Esophagus muscularis mucosa (tissue), 4 donors: ENCODE measurements at regions not wholly inside any gene's neighbourhood (a gene's known extent, or its start where the extent isn't known, plus 50 kb on each side); places are given as distances from the start of the nearest gene placed in this dataset.

Experiments
- DNase-seq: peaks from one replicate; pipeline ENCODE4 v3.0.0-alpha.2; 2017; ENCODE audit errors: extremely low spot score
- H3K27ac ChIP-seq, 4 donors: fragments of 200-600 bp; sonication (generic); replicated peaks in 1 of 4; 1 replicate in 3 of 4; 2 replicates in 1 of 4; pipeline ENCODE4 v1.5.1; 2016 to 2019; ENCODE audit warnings: mild to moderate bottlenecking in 1 of 4
- H3K27me3 ChIP-seq, 4 donors: fragments of 200-600 bp; sonication (generic); one replicate each; pipeline versions ENCODE4 v1.5.1 to v1.6.0; 2016 to 2019
- H3K36me3 ChIP-seq, 4 donors: fragments of 200-600 bp; sonication (generic); one replicate each; pipeline ENCODE4 v1.5.1; 2016 to 2019
- H3K4me1 ChIP-seq, 4 donors: fragments of 200-600 bp; sonication (generic); one replicate each; pipeline ENCODE4 v1.5.1; 2016 to 2019
- H3K4me3 ChIP-seq, 4 donors: fragments of 200-600 bp; sonication (generic); 1 replicate in 2 of 4; 2 replicates in 2 of 4; pipeline ENCODE4 v1.5.1; 2016 to 2019; ENCODE audit warnings: mild to moderate bottlenecking in 4 of 4, moderate library complexity in 1 of 4
- H3K9me3 ChIP-seq, 4 donors: fragments of 200-600 bp; sonication (generic); 1 replicate in 3 of 4; 2 replicates in 1 of 4; pipeline ENCODE4 v1.5.1; 2016 to 2019
- CTCF ChIP-seq, 3 experiments: fragments of 200-600 bp in 2 of 3; fragments of 450-650 bp in 1 of 3; sonication (generic) in 2 of 3; IDR thresholded peaks; one replicate each; pipeline ENCODE4 v1.5.1; 2017 to 2019; ENCODE audit warnings: antibody characterized with exemption in 3 of 3, mild to moderate bottlenecking in 2 of 3, moderate library complexity in 1 of 3
- EP300 ChIP-seq: sonication (generic); formaldehyde crosslinking; IDR thresholded peaks from one replicate; pipeline ENCODE4 v1.6.1; 2017; ENCODE audit warnings: antibody characterized with exemption
- POLR2A ChIP-seq: fragments of 450-650 bp; IDR thresholded peaks from one replicate; pipeline ENCODE4 v1.6.1; 2017; ENCODE audit warnings: antibody characterized with exemption, moderate library complexity, mild to moderate bottlenecking, low read depth
- POLR2AphosphoS5 ChIP-seq, 2 donors: sonication (generic); formaldehyde crosslinking; IDR thresholded peaks; one replicate each; pipeline ENCODE4 v1.6.1; 2017; ENCODE audit warnings: antibody characterized with exemption in 2 of 2
- WGBS: methylation state at CpG from one replicate; pipeline ENCODE4 v1.1.5; 2018; 5-methylcytosine and 5-hydroxymethylcytosine counted together
- intact Hi-C: fragments of 100-400 bp; cut with DNase I; formaldehyde crosslinking; loops from one replicate; pipeline ENCODE4 v1.15.1; 2023

- no peaks in the 10 kb centered on the region for H3K9me3 ChIP-seq
- no peaks in the 10 kb centered on the region for H3K36me3 ChIP-seq
- WGBS: 93% methylated on average over 2 of the region's 2 CpGs
- H3K27ac ChIP-seq: no peak overlapping the region
- no peak for TF ChIP-seq EP300
- no peak for TF ChIP-seq POLR2AphosphoS5 (IDR thresholded peaks at IDR 0.05)
- TF ChIP-seq CTCF (IDR thresholded peaks at IDR 0.05): no peak
- no peak for TF ChIP-seq POLR2A
- H3K27me3 ChIP-seq: peaks cover 0 to 65% (median 26%) of the 10 kb centered on the region in 4 donors
- H3K4me1 ChIP-seq: peaks cover 2 to 19% (median 16%) of the 10 kb centered on the region in 4 donors
- intact Hi-C loops: no loop called here
- DNase-seq: no peak
- H3K4me3 ChIP-seq: no peak overlapping the region
Observed at GRCh38 chr2:16010951-16011620, 70.7 kb downstream of the MYCN start.

GRCh38 chr2:16010011-16010410 lies 69.7 kb downstream of the MYCN start:
- H3K27ac ChIP-seq: no peak overlapping the region
- TF ChIP-seq CTCF (IDR thresholded peaks at IDR 0.05) (no peak), POLR2AphosphoS5 (IDR thresholded peaks at IDR 0.05) (no peak), POLR2A (no peak), EP300 (no peak)
- WGBS: 77% methylated on average over 3 of the region's 3 CpGs
- H3K4me3 ChIP-seq: no peak overlapping the region
- no peaks in the 10 kb centered on the region for H3K9me3 ChIP-seq
- H3K27me3 ChIP-seq: peaks cover 0 to 54% (median 24%) of the 10 kb centered on the region in 4 donors
- peaks cover 2 to 19% (median 16%) of the 10 kb centered on the region in 4 donors for H3K4me1 ChIP-seq
- H3K36me3 ChIP-seq: no peaks in the 10 kb centered on the region
- DNase-seq: no peak
- intact Hi-C loops: no loop called here

- intact Hi-C loops: no loop called here
- TF ChIP-seq POLR2AphosphoS5 (IDR thresholded peaks at IDR 0.05) (no peak), CTCF (IDR thresholded peaks at IDR 0.05) (no peak), POLR2A (no peak), EP300 (no peak)
Observed at GRCh38 chr2:16009560-16009959, 69.2 kb downstream of the MYCN start.

GRCh38 chr2:16008856-16009255 lies 68.5 kb downstream of the MYCN start:
- H3K4me1 ChIP-seq: peaks cover under 1 to 11% (median 9%) of the 10 kb centered on the region in 4 donors
- DNase-seq: no peak
- H3K9me3 ChIP-seq: no peaks in the 10 kb centered on the region
- no peak overlapping the region for H3K4me3 ChIP-seq
- intact Hi-C loops: no loop called here
- H3K27ac ChIP-seq: no peak overlapping the region
- 91% methylated on average over 6 of the region's 6 CpGs for WGBS
- no peaks in the 10 kb centered on the region for H3K36me3 ChIP-seq
- TF ChIP-seq POLR2AphosphoS5 (IDR thresholded peaks at IDR 0.05) (no peak), POLR2A (no peak), EP300 (no peak), CTCF (IDR thresholded peaks at IDR 0.05) (no peak)
- H3K27me3 ChIP-seq: peaks cover 0 to 43% (median 16%) of the 10 kb centered on the region in 4 donors

More at GRCh38 chr2:16009560-16009959, 69.2 kb downstream of the MYCN start:
- peaks cover 2 to 19% (median 16%) of the 10 kb centered on the region in 4 donors for H3K4me1 ChIP-seq
- no peaks in the 10 kb centered on the region for H3K36me3 ChIP-seq
- H3K27ac ChIP-seq: no peak overlapping the region
- H3K27me3 ChIP-seq: peaks cover 0 to 50% (median 19%) of the 10 kb centered on the region in 4 donors
- H3K4me3 ChIP-seq: no peak overlapping the region
- DNase-seq: no peak
- H3K9me3 ChIP-seq: no peaks in the 10 kb centered on the region
